ENCODE measurements at regions not wholly inside any gene's neighbourhood (a gene's known extent, or its start where the extent isn't known, plus 50 kb on each side); places are given as distances from the start of the nearest gene placed in this dataset.

GRCh38 chr3:197435426-197435825, 120.3 kb downstream of the BDH1 start:
- no peak overlapping the region for H3K4me3 ChIP-seq (ENCODE audit: low read length)
- no peak for DNase-seq (ENCODE audit: low read depth)
- no peak for TF ChIP-seq CTCF (conservative IDR thresholded peaks at IDR 0.05; ENCODE audit: low read length)

DNA sequence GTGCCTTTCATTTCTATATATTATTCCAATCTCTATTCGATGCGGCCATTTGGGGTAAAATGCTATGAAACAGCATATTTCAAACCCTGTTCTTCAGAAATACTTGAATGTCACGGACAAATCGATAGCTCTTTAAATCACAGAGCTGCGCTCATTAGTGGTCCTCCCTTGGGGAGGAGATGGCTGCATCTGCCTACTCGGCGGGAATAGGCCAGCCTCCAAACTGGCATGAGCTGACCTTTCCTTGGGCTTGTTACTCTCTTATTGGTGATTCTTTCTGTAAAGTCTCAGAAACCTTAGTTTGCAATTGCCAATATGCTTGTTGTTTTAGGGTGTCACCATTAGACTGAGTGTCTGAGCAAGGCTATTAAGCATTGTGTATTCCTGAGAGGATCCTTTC, 120.9 kb downstream of the BDH1 start:
- H3K4me3 ChIP-seq (ENCODE audit: low read length) = no peak overlapping the region
- no peak for TF ChIP-seq CTCF (conservative IDR thresholded peaks at IDR 0.05; ENCODE audit: low read length)
- DNase-seq (ENCODE audit: low read depth) = no peak

DNA sequence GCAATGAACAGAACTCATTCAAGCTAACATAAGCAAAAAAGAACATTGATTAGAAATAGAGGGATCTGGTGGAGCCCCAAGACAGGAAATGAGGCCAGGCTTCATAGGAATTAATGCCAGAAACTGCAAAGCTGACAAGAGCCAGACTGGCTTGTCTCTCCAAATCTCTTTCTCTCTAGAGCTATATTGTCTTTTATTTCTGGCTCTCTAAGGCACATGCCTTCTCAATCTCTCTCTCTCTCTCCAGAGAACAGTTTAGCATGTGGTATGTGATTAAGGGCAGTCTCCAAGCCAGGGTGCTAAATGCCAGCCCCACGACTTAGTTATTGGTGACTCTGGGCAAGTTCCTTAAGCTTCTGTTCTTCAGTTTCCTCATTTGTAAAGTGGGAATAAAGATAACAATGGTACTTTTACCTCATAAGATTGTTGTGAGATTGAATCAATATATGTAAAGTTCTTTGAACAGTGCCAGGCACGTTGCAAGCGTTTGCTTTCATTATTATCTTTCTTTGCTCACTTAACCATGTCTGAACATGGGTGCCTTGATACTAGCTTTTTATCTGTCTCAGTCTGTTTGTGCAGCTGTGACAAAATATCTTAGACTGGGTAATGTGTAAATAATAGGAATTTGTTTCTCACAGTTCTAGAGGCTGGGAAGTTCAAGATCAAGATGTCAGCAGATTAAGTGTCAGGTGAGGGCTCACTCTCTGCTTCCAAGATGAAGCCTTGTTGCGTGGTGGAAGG, 123.2 kb downstream of the BDH1 start:
- TF ChIP-seq CTCF (conservative IDR thresholded peaks at IDR 0.05; ENCODE audit: low read length) = no peak
- no peak overlapping the region for H3K4me3 ChIP-seq (ENCODE audit: low read length)
- no peak for DNase-seq (ENCODE audit: low read depth)

GRCh38 chr3:197431346-197431910, 124.3 kb downstream of the BDH1 start:
- no peak for TF ChIP-seq CTCF (conservative IDR thresholded peaks at IDR 0.05; ENCODE audit: low read length)
- H3K4me3 ChIP-seq (ENCODE audit: low read length) = no peak overlapping the region
- no peak for DNase-seq (ENCODE audit: low read depth)

- TF ChIP-seq CTCF (conservative IDR thresholded peaks at IDR 0.05; ENCODE audit: low read length) = no peak
- no peak overlapping the region for H3K4me3 ChIP-seq (ENCODE audit: low read length)
- peak; percentile 73 for DNase-seq (ENCODE audit: low read depth)
These were observed 124.8 kb downstream of the BDH1 start for GRCh38 chr3:197430934-197431333.

DNA sequence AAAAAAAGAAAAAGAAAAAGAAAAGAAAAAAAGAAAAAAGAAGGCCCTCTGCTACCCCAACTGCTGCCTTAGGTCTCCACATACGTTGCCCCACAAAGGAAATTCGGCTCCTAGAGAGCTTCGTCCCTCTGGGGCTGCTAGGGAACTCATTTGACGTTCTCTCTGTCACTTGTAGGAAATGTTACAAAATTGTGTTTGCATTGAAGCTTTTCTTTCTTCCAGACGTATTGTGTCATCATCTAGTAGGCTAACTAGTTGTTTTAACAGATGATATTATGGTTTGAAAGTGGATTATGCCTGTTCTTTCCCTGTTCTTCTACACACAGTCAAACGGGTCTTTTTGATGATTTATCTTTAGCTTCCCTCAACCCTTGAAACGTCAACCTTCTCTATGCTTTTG, 125.3 kb downstream of the BDH1 start:
- no peak for DNase-seq (ENCODE audit: low read depth)
- no peak for TF ChIP-seq CTCF (conservative IDR thresholded peaks at IDR 0.05; ENCODE audit: low read length)
- H3K4me3 ChIP-seq (ENCODE audit: low read length) = no peak overlapping the region

DNA sequence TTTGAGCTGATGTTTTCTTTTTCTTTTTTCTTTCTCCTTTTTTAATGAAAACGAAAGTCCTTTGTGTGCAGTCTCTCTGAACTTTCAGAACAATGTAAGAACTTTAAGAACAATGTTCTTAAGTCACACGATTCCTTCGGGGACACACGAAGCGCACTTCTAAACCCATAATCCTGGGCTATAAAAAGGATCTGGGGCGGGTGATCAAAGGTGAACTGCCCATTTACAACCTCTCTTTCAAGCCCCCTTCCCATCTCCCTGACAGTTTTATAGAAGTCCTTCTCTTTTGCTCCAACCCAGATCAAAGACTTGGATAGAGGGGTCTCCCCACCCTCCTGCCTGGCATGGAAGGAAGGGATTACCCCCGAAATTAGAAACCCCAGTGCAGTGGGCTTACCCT, 126.8 kb downstream of the BDH1 start:
- no peak for TF ChIP-seq CTCF (conservative IDR thresholded peaks at IDR 0.05; ENCODE audit: low read length)
- H3K4me3 ChIP-seq (ENCODE audit: low read length) = no peak overlapping the region
- no peak for DNase-seq (ENCODE audit: low read depth)
